NCI-H128 (cell line): ENCODE measurements at regions not wholly inside any gene's neighbourhood (a gene's known extent, or its start where the extent isn't known, plus 50 kb on each side); places are given as distances from the start of the nearest gene placed in this dataset.

Source experiments
- DNase-seq: peaks from one replicate; lab custom pipeline; 2025; ENCODE audit not compliant: unreplicated experiment; lab: John Stamatoyannopoulos, UW

- no peak for DNase-seq
Observed at GRCh38 chr4:11480683-11481082, 52.0 kb upstream of the HS3ST1 start.
